ENCODE measurements at regions not wholly inside any gene's neighbourhood (a gene's known extent, or its start where the extent isn't known, plus 50 kb on each side); places are given as distances from the start of the nearest gene placed in this dataset.

- TF ChIP-seq POLR2AphosphoS5 (IDR thresholded peaks at IDR 0.05; ENCODE audit: low read depth, low read length), result no peak
- no peak for TF ChIP-seq REST (IDR thresholded peaks at IDR 0.05; ENCODE audit: insufficient read depth in 1 of 2, low read depth in 2 of 2, low read length in 2 of 2)
Measured at GRCh38 chr6:169844946-169845345, 93.5 kb downstream of the ERMARD start.
